ENCODE measurements at regions not wholly inside any gene's neighbourhood (a gene's known extent, or its start where the extent isn't known, plus 50 kb on each side); places are given as distances from the start of the nearest gene placed in this dataset.
"Not testable (repeated sequence)": the region's sequence is repeated elsewhere in the genome, so short reads cannot be mapped to it uniquely, and the experiment has no call there.

- intact Hi-C loops (cut with micrococcal nuclease) = no loop called here
- H3K27me3 Mint-ChIP-seq (ENCODE audit: low read depth) = peaks cover 8% of the 10 kb centered on the region
- H3K27ac Mint-ChIP-seq = no peak overlapping the region
Measured at GRCh38 chr4:100014616-100015015, 64.5 kb upstream of the H2AZ1 start.

GRCh38 chr4:100009490-100009889 lies 59.4 kb upstream of the H2AZ1 start:
- no peaks in the 10 kb centered on the region for H3K27me3 Mint-ChIP-seq (ENCODE audit: low read depth)
- no peak overlapping the region for H3K4me3 Mint-ChIP-seq (ENCODE audit: low read depth)
- H3K9me3 Mint-ChIP-seq = no peaks in the 10 kb centered on the region
- H3K4me1 Mint-ChIP-seq (ENCODE audit: low read depth) = no peaks in the 10 kb centered on the region
- intact Hi-C loops (cut with micrococcal nuclease) = no loop called here
- no peak overlapping the region for H3K27ac Mint-ChIP-seq
- no peaks in the 10 kb centered on the region for H3K36me3 Mint-ChIP-seq (ENCODE audit: low read depth)
- no peak for DNase-seq (ENCODE audit: low spot score)

More at GRCh38 chr4:100014616-100015015, 64.5 kb upstream of the H2AZ1 start:
- Mint-ChIP-seq H3K4me3 (ENCODE audit: low read depth) (no peak overlapping the region), H3K4me1 (ENCODE audit: low read depth) (peaks cover 2% of the 10 kb centered on the region), H3K36me3 (ENCODE audit: low read depth) (no peaks in the 10 kb centered on the region), H3K9me3 (no peaks in the 10 kb centered on the region)
- DNase-seq (ENCODE audit: low spot score) = no peak

GRCh38 chr4:100008048-100008447 lies 58.0 kb upstream of the H2AZ1 start:
- Mint-ChIP-seq H3K4me1 (ENCODE audit: low read depth) (no peaks in the 10 kb centered on the region), H3K4me3 (ENCODE audit: low read depth) (no peak overlapping the region), H3K9me3 (no peaks in the 10 kb centered on the region), H3K27ac (no peak overlapping the region), H3K36me3 (ENCODE audit: low read depth) (no peaks in the 10 kb centered on the region), H3K27me3 (ENCODE audit: low read depth) (no peaks in the 10 kb centered on the region)
- intact Hi-C loops (cut with micrococcal nuclease) = no loop called here
- DNase-seq (ENCODE audit: low spot score) = no peak

GRCh38 chr4:100006161-100006560 lies 56.1 kb upstream of the H2AZ1 start:
- intact Hi-C loops (cut with micrococcal nuclease); H3K36me3 Mint-ChIP-seq (ENCODE audit: low read depth); H3K27me3 Mint-ChIP-seq (ENCODE audit: low read depth); H3K4me3 Mint-ChIP-seq (ENCODE audit: low read depth); H3K4me1 Mint-ChIP-seq (ENCODE audit: low read depth); H3K9me3 Mint-ChIP-seq; H3K27ac Mint-ChIP-seq; DNase-seq (ENCODE audit: low spot score): not testable (repeated sequence)
